ENCODE measurements at regions not wholly inside any gene's neighbourhood (a gene's known extent, or its start where the extent isn't known, plus 50 kb on each side); places are given as distances from the start of the nearest gene placed in this dataset.

DNA sequence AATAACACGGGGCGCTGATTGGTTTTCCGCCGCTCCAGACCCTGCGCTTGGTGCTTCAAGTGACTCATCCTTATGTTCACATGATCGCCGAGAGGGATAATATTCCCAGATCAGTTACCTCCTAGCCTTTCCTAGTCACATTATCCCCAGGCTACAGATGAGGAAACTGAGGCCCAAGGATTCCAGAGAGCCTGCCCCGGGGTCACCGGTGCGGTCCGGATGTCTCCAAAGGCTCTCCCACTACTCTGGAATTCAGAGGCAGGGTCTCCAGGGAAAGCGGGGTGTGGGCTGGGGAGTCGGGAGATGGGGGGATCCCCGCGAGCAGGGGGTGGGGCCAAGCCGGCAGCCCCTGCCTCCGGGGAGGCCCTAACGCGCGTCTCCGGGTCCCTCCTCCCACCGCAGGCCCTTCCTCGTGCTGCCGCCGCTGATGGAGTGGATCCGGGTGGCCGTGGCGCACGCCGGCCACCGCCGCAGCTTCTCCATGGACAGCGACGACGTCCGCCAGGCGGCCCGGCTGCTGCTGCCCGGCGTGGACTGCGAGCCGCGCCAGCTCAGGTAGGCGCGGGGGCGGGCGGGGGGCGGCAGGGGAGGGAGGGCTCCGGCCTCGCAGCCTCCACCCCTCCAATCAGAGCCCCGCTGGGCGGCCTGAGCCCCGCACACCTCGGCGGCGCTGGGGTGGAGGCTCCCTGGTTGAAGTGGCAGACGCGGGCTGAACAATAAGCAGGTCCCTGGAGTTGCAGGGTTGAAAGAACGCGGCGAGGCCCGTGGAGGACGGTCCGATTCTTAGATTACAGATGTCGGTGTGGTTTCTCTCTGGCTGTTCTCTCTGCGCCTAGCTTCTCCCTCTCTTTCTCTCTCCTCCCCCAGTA lies 104.6 kb upstream of the PWP1 start:
- no peak overlapping the region for H3K4me3 Mint-ChIP-seq
- H3K36me3 Mint-ChIP-seq: peaks cover 10% of the 10 kb centered on the region
- H3K4me1 Mint-ChIP-seq (ENCODE audit: low read depth): no peaks in the 10 kb centered on the region
- no peaks in the 10 kb centered on the region for H3K27me3 Mint-ChIP-seq
- H3K27ac Mint-ChIP-seq: no peak overlapping the region
- H3K9me3 Mint-ChIP-seq (ENCODE audit: low read depth): no peaks in the 10 kb centered on the region

GRCh38 chr12:107581619-107582015 lies 104.0 kb upstream of the PWP1 start:
- H3K9me3 Mint-ChIP-seq (ENCODE audit: low read depth): peaks cover 1% of the 10 kb centered on the region
- no peaks in the 10 kb centered on the region for H3K4me1 Mint-ChIP-seq (ENCODE audit: low read depth)
- H3K4me3 Mint-ChIP-seq: no peak overlapping the region
- no peak overlapping the region for H3K27ac Mint-ChIP-seq
- no peaks in the 10 kb centered on the region for H3K27me3 Mint-ChIP-seq
- peaks cover 14% of the 10 kb centered on the region for H3K36me3 Mint-ChIP-seq

DNA sequence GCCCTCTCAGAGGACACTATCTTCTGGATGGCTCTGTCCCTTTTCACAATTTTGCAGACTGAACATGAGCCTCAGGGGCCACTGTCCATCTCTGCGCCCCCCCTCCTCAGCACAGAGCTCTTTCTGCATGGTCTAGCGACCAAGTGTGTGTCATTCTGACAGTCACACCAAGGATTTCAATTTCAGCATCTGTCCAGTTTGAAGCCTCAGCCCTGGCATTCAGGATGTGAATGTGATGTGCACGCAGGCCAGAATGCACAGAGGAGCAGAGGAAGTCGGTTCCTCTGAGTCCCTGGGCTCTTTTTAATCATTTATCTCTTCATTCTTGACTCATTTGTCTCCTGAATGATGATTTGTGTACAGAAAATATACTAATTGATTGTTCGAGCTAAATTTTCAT lies 102.0 kb upstream of the PWP1 start:
- peaks cover 24% of the 10 kb centered on the region for H3K36me3 Mint-ChIP-seq
- H3K27me3 Mint-ChIP-seq: no peaks in the 10 kb centered on the region
- no peak overlapping the region for H3K27ac Mint-ChIP-seq
- no peak overlapping the region for H3K4me3 Mint-ChIP-seq
- H3K9me3 Mint-ChIP-seq (ENCODE audit: low read depth): peaks cover 9% of the 10 kb centered on the region
- no peaks in the 10 kb centered on the region for H3K4me1 Mint-ChIP-seq (ENCODE audit: low read depth)

- Mint-ChIP-seq H3K4me1 (ENCODE audit: low read depth) (no peaks in the 10 kb centered on the region), H3K36me3 (peaks cover 25% of the 10 kb centered on the region), H3K27ac (no peak overlapping the region), H3K4me3 (no peak overlapping the region), H3K27me3 (no peaks in the 10 kb centered on the region), H3K9me3 (ENCODE audit: low read depth) (peaks cover 9% of the 10 kb centered on the region)
Observed at GRCh38 chr12:107584563-107584962, 101.0 kb upstream of the PWP1 start.

DNA sequence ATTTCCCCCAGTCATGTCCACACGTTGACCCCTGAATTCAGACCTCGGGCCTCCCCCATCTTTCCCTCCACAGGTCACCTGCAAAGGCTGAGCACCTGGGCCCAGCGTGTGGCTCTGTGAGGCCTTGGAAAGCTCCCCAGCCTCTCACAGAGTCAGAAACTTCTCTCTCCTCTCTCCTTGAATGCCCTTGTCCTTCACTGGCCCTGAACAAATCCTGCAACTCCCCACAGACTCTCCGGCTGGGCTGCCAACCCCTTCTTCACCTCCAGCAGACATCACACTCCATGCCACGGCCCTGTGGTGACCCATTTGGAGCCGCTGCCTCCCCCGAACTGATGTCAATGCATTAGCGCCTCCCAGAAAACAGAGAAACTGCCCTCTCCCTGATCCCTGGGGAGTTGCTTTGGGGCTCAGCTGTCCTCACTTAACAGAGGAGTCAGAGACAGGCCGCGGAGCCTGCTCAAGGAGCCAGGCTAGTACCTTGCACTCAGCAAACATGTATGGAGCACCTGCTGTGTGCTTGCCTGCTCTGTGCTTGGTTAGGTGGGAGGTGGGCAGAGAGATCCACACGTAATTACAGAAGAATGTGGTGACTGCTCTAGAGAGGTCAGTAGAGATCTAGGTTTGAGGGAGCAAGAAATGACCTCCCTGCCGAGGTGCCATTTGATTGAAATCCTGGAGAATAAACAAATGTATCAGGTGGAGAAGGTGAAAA lies 99.2 kb upstream of the PWP1 start:
- peaks cover 13% of the 10 kb centered on the region for H3K9me3 Mint-ChIP-seq (ENCODE audit: low read depth)
- no peaks in the 10 kb centered on the region for H3K4me1 Mint-ChIP-seq (ENCODE audit: low read depth)
- H3K27ac Mint-ChIP-seq: no peak overlapping the region
- H3K36me3 Mint-ChIP-seq: peaks cover 35% of the 10 kb centered on the region
- no peaks in the 10 kb centered on the region for H3K27me3 Mint-ChIP-seq
- no peak overlapping the region for H3K4me3 Mint-ChIP-seq

GRCh38 chr12:107590413-107590812 lies 95.2 kb upstream of the PWP1 start:
- Mint-ChIP-seq H3K27me3 (no peaks in the 10 kb centered on the region), H3K4me3 (no peak overlapping the region), H3K4me1 (ENCODE audit: low read depth) (no peaks in the 10 kb centered on the region), H3K27ac (no peak overlapping the region), H3K36me3 (peaks cover 43% of the 10 kb centered on the region), H3K9me3 (ENCODE audit: low read depth) (peaks cover 19% of the 10 kb centered on the region)

DNA sequence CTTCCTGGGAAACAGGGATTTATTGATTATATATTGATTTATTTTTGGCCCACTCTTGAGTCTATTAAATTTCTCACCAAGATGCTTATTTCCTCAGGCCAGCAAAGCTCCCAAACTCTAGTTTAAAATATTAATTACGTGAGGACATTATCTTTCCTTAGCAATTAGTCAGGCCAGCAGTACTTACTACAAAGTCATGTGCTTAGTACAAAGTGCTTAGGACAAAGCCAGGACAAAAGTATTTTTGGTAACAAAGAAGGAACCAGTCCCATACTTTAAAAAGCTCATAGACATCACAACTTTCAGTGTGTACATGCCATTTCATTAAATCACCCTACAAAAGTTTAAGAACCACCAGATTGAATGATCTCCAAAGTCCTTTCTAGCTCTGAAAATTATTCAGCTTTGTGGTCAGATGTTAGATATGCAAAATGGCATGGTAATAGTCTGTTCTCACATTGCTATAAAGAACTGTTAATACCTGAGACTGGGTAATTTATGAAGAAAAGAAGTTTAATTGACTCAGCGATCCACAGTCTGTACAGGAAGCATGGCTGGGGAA lies 94.7 kb upstream of the PWP1 start:
- H3K9me3 Mint-ChIP-seq (ENCODE audit: low read depth): peaks cover 19% of the 10 kb centered on the region
- peaks cover 40% of the 10 kb centered on the region for H3K36me3 Mint-ChIP-seq
- H3K27me3 Mint-ChIP-seq: no peaks in the 10 kb centered on the region
- H3K27ac Mint-ChIP-seq: no peak overlapping the region
- no peaks in the 10 kb centered on the region for H3K4me1 Mint-ChIP-seq (ENCODE audit: low read depth)
- H3K4me3 Mint-ChIP-seq: no peak overlapping the region

DNA sequence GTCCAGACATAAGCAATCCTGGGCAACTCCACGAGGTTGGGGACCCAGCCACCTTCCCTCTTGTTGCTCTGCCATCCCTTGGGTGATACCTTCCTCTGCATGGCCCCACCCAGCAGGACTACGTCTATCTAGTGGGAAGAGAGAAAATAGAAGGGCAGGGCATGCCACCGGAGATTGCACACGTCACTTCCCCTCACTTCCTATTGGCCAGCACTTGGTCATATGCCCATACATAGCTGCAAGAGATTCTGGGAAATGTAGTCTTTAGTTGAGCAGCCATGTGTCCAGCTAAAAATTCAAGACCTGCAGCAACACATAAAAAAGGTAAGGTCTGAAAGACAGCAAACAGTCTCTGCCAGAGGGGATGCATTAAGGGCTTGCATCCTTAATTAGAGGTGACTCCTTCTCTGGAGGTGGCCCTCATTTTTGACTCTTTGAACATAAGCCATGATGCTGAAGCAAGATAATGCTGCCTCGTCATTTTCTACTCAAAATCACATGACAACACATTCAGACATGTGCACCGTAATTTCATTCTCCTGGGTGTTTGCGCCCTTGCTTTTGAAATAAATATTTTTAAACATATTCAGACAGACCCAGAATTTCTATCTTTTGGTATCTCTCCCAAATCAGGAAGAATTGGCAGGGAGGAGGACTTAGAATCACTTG lies 91.8 kb upstream of the PWP1 start:
- no peaks in the 10 kb centered on the region for H3K27me3 Mint-ChIP-seq
- no peaks in the 10 kb centered on the region for H3K4me1 Mint-ChIP-seq (ENCODE audit: low read depth)
- H3K27ac Mint-ChIP-seq: no peak overlapping the region
- peaks cover 10% of the 10 kb centered on the region for H3K9me3 Mint-ChIP-seq (ENCODE audit: low read depth)
- peaks cover 23% of the 10 kb centered on the region for H3K36me3 Mint-ChIP-seq
- no peak overlapping the region for H3K4me3 Mint-ChIP-seq

DNA sequence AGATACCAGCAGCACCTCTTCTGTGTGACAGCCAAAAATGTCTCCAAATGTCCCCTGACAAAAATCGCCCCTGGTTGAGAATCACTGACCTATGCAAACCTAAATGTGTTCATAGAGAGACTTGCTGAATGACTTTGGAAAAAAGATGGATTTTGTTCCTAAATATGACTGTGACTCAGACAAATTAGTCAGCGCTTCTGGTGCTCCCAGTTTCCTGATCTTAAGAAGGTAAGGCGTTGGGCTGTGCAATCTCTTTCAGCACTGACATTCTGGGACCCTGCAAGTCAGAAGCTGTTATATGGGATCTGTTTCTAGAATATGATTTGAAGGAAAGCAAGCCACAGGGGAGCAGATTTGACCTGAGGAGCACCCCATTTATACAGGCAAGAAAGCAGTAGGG lies 90.6 kb upstream of the PWP1 start:
- Mint-ChIP-seq H3K27ac (no peak overlapping the region), H3K4me3 (no peak overlapping the region), H3K27me3 (no peaks in the 10 kb centered on the region), H3K9me3 (ENCODE audit: low read depth) (peaks cover 10% of the 10 kb centered on the region), H3K4me1 (ENCODE audit: low read depth) (no peaks in the 10 kb centered on the region), H3K36me3 (peaks cover 21% of the 10 kb centered on the region)

- Mint-ChIP-seq H3K9me3 (ENCODE audit: low read depth) (no peaks in the 10 kb centered on the region), H3K4me1 (ENCODE audit: low read depth) (no peaks in the 10 kb centered on the region), H3K4me3 (no peak overlapping the region), H3K27me3 (no peaks in the 10 kb centered on the region), H3K36me3 (peaks cover 7% of the 10 kb centered on the region), H3K27ac (no peak overlapping the region)
Observed at GRCh38 chr12:107597695-107598410, 87.7 kb upstream of the PWP1 start.

- Mint-ChIP-seq H3K36me3 (no peaks in the 10 kb centered on the region), H3K27me3 (no peaks in the 10 kb centered on the region), H3K9me3 (ENCODE audit: low read depth) (no peaks in the 10 kb centered on the region), H3K27ac (no peak overlapping the region), H3K4me3 (no peak overlapping the region), H3K4me1 (ENCODE audit: low read depth) (no peaks in the 10 kb centered on the region)
Observed at GRCh38 chr12:107598906-107599305, 86.7 kb upstream of the PWP1 start.

DNA sequence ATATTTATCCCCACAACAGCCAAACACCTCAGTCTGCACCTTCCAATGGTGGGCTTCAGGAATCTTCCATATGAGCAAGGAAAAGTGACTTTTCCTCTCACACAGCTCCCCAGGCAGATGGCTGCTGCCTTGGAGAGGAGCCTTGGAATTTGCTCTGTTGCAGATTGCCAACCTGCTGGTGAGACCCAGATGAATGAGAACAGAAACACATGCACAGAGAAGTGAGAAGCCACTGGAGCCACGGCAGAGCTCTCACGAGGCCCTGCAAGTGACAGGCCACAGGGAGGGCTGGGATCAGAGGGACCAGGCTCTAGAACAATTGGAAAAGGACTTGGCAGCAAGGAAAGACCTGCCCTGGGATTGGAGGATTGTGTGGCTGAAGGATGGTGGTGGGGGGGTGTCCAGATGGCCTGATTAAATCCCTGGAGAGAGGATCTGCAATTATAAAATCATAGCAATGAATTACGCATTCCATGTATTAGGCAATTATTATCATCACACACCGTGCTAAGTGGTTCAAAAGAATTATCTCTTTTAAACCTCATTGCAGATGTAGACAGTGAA lies 84.9 kb upstream of the PWP1 start:
- Mint-ChIP-seq H3K4me1 (ENCODE audit: low read depth) (no peaks in the 10 kb centered on the region), H3K36me3 (no peaks in the 10 kb centered on the region), H3K4me3 (no peak overlapping the region)

GRCh38 chr12:107602446-107602845 lies 83.2 kb upstream of the PWP1 start:
- Mint-ChIP-seq H3K9me3 (ENCODE audit: low read depth) (no peaks in the 10 kb centered on the region), H3K27me3 (no peaks in the 10 kb centered on the region), H3K27ac (no peak overlapping the region), H3K36me3 (no peaks in the 10 kb centered on the region), H3K4me3 (no peak overlapping the region), H3K4me1 (ENCODE audit: low read depth) (no peaks in the 10 kb centered on the region)

More for the DNA sequence above, 84.9 kb upstream of the PWP1 start:
- Mint-ChIP-seq H3K9me3 (ENCODE audit: low read depth) (no peaks in the 10 kb centered on the region), H3K27me3 (no peaks in the 10 kb centered on the region), H3K27ac (no peak overlapping the region)

DNA sequence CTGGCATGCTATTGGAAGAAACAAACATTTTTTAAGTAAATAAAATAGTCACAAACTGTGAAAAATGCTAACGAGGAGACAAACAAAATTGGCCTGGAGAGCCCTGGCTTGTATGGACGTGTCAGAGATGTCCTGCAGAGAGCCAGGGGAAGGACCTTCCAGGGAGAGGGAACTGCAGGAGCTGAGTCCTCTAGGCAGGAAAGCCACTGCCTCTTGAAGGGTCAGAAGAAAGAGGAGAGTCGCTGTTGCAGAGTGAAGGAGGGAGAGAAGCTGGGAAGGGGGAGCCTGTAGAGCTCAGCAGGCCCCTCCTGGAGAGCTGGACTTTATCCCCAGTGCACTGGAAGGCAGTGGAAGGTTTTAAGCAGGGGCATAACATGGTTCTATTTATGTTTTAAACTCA lies 80.3 kb upstream of the PWP1 start:
- H3K9me3 Mint-ChIP-seq (ENCODE audit: low read depth): no peaks in the 10 kb centered on the region
- H3K27me3 Mint-ChIP-seq: no peaks in the 10 kb centered on the region
- H3K27ac Mint-ChIP-seq: no peak overlapping the region
- H3K4me3 Mint-ChIP-seq: no peak overlapping the region
- H3K36me3 Mint-ChIP-seq: no peaks in the 10 kb centered on the region
- H3K4me1 Mint-ChIP-seq (ENCODE audit: low read depth): no peaks in the 10 kb centered on the region
